ENCODE measurements at regions not wholly inside any gene's neighbourhood (a gene's known extent, or its start where the extent isn't known, plus 50 kb on each side); places are given as distances from the start of the nearest gene placed in this dataset.

- no peak for TF ChIP-seq POLR2A (IDR thresholded peaks at IDR 0.05; ENCODE audit: low read length)
- TF ChIP-seq GATA1 (IDR thresholded peaks at IDR 0.05; ENCODE audit: low read depth, low read length): no peak
Measured at GRCh38 chrX:4450177-4450576, 736.7 kb upstream of the PRKX start.

Measured in erythroblast (primary cell).